GM19397 (cell line): ENCODE measurements at regions not wholly inside any gene's neighbourhood (a gene's known extent, or its start where the extent isn't known, plus 50 kb on each side); places are given as distances from the start of the nearest gene placed in this dataset.
"Not testable (repeated sequence)": the region's sequence is repeated elsewhere in the genome, so short reads cannot be mapped to it uniquely, and the experiment has no call there.

Experiments used
- ATAC-seq: cut with Tn5 transposase; IDR thresholded peaks from one replicate; pipeline ENCODE4 v1.9.1; 2021; ENCODE audit warnings: mild to moderate bottlenecking, moderate library complexity; ENCODE audit not compliant: unreplicated experiment

DNA sequence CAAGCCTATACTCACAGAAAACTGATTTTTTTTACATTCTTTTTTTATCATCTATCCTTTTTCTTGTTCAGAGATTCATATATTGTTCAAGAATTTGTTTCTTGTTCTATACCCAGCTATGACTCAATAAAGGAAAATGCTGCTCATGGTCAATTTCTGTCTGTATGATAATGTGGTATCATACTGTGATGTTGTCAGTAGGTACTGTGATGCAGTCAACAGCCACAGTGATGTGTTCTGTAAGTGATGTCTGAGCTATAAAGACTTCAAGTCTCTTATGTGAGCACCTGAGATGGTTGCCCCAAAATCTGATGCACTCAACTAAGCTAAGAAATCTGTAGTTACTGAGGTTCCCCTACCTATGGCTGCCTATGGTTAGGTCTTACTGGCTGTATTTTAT, 294.2 kb upstream of the GRIN3A start:
- no peak for ATAC-seq

DNA sequence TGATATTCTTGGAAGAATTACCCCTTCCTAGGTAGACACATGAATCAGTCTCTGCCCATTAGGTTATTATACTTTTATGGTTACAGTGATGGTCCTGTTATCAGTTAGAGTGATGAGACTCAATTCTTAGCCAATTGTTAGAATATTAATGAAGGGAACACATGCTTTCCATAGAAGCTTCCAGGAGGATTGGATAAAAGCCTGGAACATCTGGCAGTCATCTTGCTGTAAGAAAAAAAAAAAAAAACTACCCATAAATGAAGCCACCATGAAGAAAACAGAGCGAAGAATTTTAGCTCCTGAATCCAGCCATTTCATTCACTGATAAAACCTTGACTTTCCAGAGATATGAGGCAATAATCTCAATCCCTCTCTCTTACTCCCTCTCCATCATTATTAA, 262.5 kb upstream of the GRIN3A start:
- ATAC-seq: no peak

DNA sequence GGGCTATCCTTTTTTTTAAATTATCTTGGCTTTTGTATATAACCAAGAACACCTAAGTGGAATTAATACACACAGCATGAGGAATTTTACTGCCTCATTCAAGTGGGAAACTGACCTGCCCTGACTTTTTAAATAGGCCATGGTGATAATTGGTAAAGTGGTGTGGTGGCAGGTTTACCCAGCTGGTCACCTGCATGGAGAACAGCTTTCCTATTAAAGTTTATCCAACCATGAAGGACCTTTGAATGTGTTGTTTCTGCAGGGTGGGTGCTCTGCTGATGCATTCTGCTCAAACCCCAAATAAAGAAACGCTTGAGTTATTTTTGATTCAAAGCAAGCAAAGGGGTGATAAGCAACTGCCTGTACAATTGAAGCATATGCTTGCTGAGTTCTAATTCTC, 261.0 kb upstream of the GRIN3A start:
- no peak for ATAC-seq

DNA sequence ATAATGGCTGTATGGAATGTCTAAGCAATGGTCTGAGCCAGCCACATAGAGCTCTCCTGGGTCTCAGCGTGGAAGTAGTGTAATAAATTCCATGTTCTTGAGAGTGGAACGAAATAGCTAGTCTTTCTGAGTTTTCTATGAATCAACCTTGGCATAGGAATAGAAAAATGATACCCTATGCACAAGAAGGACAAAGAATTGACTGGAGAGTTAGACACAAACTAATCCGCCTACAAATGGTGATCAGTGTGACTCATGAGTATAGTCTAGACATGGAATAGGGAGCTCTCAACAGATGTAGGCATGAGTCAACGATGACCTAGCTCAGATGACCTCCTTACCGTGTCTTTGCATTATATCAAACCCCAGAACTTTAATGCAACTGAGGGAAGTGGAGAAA, 256.8 kb upstream of the GRIN3A start:
- ATAC-seq: no peak

DNA sequence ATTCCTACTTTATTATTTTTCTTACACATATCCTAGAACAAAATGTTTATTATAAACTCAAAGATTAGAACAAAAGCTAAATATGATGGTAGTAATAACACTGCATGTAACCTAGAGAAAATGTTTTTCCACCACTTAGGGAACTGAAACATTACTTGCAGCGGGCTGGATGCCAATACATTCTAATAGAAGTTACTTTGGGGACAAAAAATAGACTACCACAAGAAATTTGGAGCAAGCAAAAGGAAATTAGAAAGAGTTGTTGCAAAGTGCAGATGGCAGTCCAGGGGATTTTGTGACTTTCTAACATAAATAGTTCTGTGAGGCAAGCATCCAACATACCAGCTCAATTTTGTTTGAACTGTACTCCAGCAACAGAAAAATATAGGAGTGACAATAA, 255.3 kb upstream of the GRIN3A start:
- ATAC-seq: no peak

DNA sequence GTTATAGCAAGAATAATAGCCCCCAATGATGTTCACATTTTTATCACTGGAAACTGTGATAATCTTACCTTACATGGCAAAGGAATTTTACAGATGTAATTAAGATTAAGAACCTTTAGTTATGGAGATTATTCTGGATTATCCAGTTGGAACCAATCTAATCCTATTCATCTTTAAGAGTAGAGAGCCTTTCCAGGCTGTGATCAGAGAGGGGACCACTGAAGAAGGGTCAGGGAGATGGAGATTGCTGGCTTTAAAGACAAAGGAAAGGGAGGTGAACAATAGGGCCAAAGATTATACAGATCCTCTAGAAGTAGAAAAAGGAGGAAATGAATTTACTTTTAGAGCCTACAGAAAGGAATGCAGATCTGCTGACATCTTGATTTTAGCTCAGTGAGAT, 253.5 kb upstream of the GRIN3A start:
- ATAC-seq: no peak

DNA sequence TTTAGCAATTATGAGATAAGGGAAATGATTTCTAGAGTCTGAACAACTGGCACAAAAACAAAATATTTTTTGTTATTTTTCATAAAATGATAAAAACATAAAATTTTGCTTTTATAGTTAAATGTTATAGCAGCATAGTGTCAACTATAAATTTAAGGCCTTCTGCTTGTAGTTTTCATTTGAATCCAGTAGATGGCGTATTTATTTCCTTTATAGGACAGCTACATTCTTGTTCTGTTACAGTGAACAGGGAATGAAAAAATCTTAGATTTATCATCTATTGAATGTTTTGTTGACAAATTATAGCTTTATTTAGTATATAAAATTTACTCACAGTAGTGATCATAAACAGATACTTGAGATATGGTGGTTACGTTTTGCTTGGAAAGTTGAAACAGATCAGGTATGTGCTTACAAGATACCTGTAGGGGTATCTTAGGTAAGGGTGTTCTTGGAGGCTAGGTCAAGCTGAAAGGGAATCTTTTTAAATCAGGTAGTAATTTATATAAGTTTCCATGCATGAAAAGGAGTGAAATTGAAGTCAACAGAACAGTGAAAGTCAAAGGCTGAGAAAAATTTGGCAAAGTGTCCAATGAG, 239.3 kb upstream of the GRIN3A start:
- no peak for ATAC-seq

DNA sequence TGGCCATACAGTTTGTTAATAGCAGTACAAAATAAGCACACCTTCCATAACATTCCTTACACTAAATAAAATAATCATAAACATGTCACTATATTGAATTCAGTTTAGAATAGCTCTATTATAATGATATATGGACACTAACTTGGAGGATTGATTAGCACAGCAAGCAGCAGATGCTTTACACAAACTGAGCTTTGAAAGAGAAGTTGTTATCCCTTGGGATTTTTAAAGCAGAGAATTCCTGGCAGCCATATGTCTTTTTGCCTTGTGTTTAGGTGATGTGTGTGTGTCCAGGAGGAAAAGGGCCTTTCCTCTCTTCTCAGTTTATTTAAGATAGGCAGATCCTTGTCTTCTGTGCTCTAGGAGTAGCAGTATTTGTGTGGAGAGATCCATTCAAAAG, 232.2 kb upstream of the GRIN3A start:
- ATAC-seq: no peak

DNA sequence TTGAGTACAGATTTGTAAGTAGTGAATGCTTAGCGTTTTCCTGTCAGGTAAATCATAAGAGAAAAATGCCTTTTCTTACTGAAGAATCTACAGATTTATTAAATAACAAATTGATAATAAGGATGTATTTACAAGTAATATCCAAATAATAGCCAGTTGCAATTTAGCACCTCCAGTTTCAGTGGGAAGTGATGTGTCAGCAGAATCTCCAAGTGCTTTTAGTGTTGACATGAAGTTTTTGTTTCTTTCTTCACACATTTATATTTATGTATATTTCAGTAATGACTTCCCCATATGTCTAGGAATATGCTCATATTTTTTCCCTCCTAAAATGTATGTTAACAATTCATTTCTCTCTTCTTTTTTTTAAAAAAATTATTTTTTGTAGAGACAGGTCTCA, 229.9 kb upstream of the GRIN3A start:
- ATAC-seq: no peak

DNA sequence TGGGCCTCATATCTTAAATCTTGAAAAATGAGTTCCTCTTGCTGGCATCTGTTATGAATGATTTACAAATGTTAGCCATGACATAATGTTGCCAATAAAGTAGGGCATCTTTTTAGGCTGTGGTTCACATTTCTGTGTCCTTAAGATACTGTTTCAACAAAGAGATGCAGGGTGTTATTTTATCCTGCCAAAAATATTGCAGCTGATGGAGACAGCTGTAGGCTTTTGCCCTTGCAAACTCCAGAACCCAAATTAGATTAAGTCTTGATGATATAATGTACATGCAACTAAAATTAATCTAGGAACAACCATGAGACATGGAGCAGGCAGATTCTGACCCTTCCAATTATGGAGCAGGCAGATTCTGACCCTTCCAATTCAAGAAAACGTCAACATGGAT, 228.2 kb upstream of the GRIN3A start:
- ATAC-seq: no peak

DNA sequence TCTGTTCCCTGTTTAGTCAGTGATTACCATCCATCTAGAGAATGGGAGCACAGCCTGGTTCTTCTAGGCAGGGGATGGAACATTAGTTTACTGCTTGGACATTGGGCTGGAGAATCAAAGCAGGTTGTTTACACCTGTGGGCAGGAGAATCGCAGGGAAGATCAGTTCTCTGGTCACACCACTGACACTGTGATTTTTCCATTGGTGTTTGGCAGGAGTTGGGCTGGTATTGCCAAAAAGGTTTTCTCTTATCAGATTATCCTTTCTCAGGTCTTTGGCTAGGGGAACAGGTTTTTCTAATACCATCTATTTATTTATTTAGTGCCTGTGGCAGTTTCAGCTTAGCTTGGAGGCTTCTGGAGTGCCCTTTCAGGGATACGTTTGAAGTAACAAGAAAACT, 219.3 kb upstream of the GRIN3A start:
- no peak for ATAC-seq

DNA sequence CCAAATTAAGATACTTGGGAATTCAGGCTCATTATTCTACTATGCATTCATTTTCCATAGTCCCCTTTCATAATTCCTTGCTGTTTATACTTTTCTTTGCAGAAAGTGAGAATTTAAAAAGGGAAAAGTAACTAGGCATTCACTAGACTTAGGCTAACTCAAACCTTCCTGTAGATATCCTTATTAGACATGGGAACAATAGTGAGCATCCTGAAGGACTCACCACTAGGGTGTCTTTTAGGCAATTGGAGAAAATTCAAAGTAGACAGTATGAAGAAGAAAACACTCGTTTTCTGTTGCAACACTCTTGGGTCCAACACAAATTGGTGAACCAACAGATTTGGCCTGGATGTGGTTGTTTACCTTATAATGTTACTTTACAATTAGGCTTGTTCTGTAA, 213.2 kb upstream of the GRIN3A start:
- ATAC-seq: no peak

DNA sequence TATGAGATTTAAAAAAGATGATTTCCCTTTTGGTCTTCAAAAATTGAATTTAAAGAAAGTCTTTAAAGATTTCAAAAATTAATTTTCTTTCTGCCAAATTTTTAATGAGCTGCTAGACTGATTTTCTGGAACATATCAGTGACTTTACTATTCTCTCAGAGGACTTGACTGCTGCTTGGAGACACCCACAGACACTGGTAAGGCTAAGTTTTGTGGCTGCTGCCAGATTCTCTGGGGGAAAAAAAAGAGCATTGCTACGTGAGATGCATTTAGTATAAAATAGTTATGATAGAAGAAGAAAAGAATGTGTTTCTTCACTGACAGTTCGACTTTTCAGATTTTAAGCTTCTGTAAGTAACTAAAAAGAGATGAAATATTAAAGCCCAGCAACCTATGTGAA, 193.3 kb upstream of the GRIN3A start:
- ATAC-seq: no peak

DNA sequence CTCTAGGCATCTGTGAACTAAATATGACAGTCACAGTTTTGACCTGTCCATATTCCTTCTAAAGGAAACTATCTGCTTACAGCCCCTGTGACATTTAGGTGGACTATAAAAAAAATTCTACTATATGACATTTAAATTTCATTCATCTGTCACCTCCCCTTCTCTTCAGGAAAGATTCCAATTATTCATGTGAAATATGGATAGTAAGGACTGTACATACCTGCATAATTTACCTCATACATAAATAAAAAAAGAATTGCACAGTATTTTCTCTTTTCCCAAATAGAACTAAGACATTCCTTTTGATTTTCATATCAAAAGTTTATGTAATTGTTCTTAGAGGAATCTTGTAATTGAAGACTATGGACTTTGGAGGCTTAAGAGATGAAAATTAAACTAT, 192.3 kb upstream of the GRIN3A start:
- no peak for ATAC-seq

DNA sequence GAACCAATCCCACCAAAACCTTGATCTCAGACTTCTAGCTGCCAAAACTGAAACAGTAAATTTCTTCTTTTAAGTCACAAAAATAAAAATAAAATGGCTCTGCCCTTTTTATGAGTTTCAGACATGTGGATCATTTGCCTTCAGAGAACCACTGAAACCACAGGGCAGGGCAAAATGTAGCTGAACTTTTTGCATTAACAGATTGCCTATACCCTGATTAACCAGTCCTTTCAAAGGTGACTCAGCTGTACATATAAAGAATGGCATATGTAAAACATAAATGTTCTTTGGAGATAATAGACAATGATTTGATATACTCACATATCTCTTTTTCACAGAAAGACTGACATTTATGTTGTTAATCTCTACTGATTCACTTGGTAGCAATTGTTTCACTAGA, 187.1 kb upstream of the GRIN3A start:
- no peak for ATAC-seq

DNA sequence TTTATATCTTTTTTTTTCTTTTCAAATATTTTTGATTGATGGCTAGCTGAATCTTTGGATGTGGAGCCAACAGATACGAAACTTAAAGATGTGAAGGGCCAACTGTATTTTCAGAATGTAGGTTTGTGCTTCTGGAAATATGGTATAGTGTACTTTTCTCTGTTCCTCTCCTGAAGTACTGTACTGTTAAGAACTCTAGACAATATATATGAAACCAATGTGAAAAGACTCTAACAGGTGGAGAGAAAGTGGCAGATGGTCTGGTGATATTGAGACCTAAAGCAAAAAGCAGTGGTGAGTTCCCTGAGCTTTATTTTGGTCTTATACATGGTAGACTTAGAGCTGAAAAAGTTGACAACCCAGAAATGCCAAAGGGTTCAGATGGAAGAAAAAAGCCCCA, 185.0 kb upstream of the GRIN3A start:
- ATAC-seq: no peak

DNA sequence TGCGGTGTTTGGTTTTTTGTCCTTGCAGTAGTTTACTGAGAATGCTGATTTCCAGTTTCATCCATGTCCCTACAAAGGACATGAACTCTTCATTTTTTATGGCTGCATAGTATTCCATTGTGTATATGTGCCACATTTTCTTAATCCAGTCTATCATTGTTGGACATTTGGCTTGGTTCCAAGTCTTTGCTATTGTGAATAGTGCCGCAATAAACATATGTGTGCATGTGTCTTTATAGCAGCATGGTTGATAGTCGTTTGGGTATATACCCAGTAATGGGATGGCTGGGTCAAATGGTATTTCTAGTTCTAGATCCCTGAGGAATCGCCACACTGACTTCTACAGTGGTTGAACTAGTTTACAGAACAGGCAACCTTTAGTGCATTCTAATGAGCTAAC, 178.5 kb upstream of the GRIN3A start:
- ATAC-seq: not testable (repeated sequence)

DNA sequence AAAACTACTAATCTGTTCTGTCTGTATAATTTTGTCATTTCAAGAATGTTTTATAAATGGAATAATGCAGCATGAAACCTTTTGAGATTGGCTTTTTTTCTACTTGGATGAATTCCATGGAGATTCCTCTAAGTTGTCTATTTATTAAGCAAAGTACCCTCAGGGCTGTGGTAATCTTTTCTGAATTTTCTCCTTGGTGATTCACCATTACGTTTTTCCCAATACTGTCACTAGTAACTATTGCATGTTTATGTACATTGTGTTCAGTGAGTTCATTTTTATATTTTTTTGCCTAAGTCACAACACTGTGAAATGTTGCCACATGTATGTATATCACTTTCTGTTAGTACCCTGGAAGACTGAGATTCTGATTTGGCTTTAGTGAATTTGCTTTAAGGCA, 177.0 kb upstream of the GRIN3A start:
- ATAC-seq: no peak

DNA sequence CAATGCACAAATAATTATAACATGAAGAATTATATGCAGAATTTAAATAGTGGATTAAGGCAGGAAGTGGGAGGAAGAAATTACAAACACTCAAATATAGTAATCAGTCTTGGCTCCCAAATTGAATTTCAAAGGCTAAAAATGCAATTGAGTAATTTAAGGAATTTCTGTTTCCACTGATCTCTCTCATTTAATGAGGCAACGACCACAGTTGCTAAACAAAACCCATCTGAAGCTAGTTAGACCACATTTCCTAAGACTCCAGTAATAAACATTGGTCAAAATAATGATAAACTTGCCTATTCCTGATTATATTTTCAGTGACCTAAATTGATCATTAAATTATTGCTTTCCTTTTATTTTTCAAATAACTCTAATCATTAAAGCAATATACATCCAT, 174.3 kb upstream of the GRIN3A start:
- ATAC-seq: no peak

DNA sequence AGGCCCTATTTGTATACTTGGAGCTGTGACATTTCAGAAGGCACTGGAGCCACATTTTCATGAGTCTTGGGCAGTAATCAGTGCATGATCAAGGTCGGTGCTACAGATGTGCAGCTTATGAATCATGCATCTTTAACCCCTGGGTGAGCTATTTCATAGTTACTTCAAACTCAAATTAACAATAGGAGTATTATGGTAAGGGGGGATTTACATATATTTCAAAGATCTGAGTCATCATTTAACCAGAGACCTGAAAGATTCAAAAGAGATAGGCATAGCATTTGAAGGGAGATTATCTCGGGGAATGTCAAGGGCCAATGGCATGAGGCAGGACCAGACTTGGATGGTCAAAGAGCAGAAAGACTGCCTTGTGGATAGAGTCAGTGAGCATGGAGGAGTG, 169.0 kb upstream of the GRIN3A start:
- no peak for ATAC-seq

DNA sequence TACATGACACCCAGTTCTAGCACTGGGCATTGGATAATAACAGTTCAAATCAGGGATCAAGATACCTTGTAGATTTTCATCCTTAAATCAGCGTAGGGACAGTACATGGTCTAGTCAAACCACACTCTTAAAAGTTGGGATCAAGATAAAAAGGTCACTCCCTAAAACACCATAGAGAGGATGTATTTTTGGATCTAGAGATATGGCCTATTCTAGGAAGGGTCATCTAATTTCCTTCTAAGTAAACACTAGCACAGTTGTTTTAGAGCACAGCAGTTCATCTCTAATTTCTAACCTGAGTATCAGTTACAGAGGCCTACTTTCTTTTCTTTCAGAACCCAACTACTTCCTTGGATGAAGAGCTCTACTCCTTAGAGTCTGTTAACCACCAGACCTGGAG, 166.4 kb upstream of the GRIN3A start:
- no peak for ATAC-seq

DNA sequence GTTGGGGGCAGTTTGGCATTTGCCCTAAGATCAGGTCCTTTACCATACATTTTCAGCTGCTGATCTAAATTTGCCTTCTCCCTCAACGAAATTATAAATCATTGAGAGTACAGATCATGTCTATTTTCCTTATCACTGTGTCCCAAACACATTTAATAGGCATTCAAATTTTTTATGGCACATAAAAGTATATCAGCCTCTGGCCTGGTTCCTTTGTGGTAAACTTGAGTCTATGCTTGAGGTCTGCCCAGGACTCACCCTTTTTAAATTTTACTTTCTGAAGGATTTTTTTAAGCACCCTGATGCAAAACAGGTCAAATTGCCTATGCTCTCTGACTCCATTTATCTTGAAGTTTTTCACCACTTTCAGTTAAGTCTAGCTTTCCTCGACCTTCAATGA, 163.6 kb upstream of the GRIN3A start:
- no peak for ATAC-seq

DNA sequence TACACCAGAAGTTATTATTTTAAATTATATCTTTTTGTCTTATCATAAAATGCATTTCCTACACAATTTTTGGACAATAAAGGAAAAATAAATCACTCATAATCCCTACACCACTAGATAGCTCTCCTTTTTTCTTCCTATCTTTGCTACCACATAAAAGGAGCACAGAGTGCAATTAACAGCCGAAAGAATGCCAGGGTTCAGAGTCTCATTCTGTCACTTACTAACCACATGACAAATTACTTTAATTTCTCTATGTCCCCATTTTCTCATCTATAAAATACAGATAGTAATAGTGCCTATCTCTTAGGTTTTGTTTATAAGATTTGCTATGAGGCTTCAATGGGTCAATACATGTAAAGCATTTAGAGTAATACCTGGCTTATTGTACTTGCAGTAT, 158.7 kb upstream of the GRIN3A start:
- ATAC-seq: no peak
